K562 (cell line): ENCODE measurements at regions not wholly inside any gene's neighbourhood (a gene's known extent, or its start where the extent isn't known, plus 50 kb on each side); places are given as distances from the start of the nearest gene placed in this dataset.

ENCODE experiments used
- ATAC-seq: fragments of 200-7000 bp; cut with Tn5 transposase; 3 replicates; pipeline ENCODE4 v1.9.1; 2020; ENCODE audit warnings: moderate library complexity
- BruUV-seq: library from RNA; stranded (reverse); fragments of 400-500 nt; replicated peaks from 2 replicates; lab custom pipeline; 2021; lab: Mats Ljungman, UMichigan
- CTCF ChIA-PET: fragments of 300-600 bp; formaldehyde crosslinking; extraction: SDS; loops from one replicate; lab custom pipeline; 2021; ENCODE audit warnings: low intra/inter-chr PET ratio; lab: Yijun Ruan, JAX
- POLR2A ChIA-PET: fragments of 300-600, 350-650 bp; sonication (Branson Sonifier 250); formaldehyde crosslinking; extraction: SDS; loops from one replicate; lab custom pipeline; 2021; ENCODE audit warnings: antibody characterized with exemption, inconsistent platforms; lab: Yijun Ruan, JAX
- DNase-seq, 4 experiments: peaks; one replicate each; pipeline versions ENCODE4 v3.0.0 to v3.0.0-alpha.2; 2011 to 2018; ENCODE audit warnings: low spot score in 3 of 4, mixed read lengths in 3 of 4; ENCODE audit errors: extremely low read depth in 1 of 4
- FAIRE-seq: peaks from 2 replicates; lab custom pipeline; 2011; peaks lifted over from hg19 to GRCh38; lab: Jason Lieb, UNC
- H2AFZ ChIP-seq: 2 replicates; pipeline ENCODE4 v1.6.0; 2011; ENCODE audit warnings: low read depth, low read length, control low read depth, inconsistent platforms
- H3K27ac ChIP-seq: fragments of 200-600 bp; 3 replicates; pipeline ENCODE4 v1.8.0; 2011; ENCODE audit warnings: low read depth, mild to moderate bottlenecking, control low read depth, inconsistent platforms, low read length, moderate library complexity, mixed read lengths; ENCODE audit errors: extremely low read depth
- H3K27me3 ChIP-seq, 2 experiments: fragments of 300-600 bp in 1 of 2; 2 replicates in 1 of 2; 3 replicates in 1 of 2; pipeline versions ENCODE4 v1.6.0 to v1.8.0; 2011; ENCODE audit warnings: inconsistent platforms in 2 of 2, low read length in 2 of 2, mild to moderate bottlenecking in 1 of 2, mixed read lengths in 1 of 2, moderate library complexity in 1 of 2; ENCODE audit not compliant: control insufficient read depth in 2 of 2, insufficient read depth in 2 of 2
- H3K36me3 ChIP-seq: fragments of 300-600 bp; 3 replicates; pipeline ENCODE4 v1.8.0; 2011; ENCODE audit warnings: mild to moderate bottlenecking, low read length, inconsistent platforms; ENCODE audit not compliant: control insufficient read depth, insufficient read depth
- H3K4me1 ChIP-seq, 2 experiments: fragments of 200-600 bp in 1 of 2; replicated peaks in 1 of 2; 2 replicates in 1 of 2; 3 replicates in 1 of 2; pipeline versions ENCODE4 v1.5.1 to v1.8.0; 2011; ENCODE audit warnings: inconsistent platforms in 2 of 2, low read length in 2 of 2, mild to moderate bottlenecking in 1 of 2, mixed read lengths in 1 of 2, moderate library complexity in 1 of 2; ENCODE audit not compliant: control insufficient read depth in 2 of 2, insufficient read depth in 2 of 2
- H3K4me2 ChIP-seq: 2 replicates; pipeline ENCODE4 v1.6.1; 2011; ENCODE audit warnings: low read length, control low read depth, inconsistent platforms, mixed read lengths; ENCODE audit not compliant: insufficient read depth
- H3K4me3 ChIP-seq: fragments of 200-600 bp; sonication (generic), shearing (Covaris generic); 2 replicates; pipeline ENCODE4 v1.5.1; 2016; ENCODE audit warnings: control low read depth, inconsistent platforms
- H3K79me2 ChIP-seq: fragments of 200-600 bp; 3 replicates; pipeline ENCODE4 v1.8.0; 2011; ENCODE audit warnings: low read length, inconsistent platforms; ENCODE audit not compliant: control insufficient read depth, insufficient read depth
- H3K9ac ChIP-seq, 2 experiments: 2 replicates each; pipeline versions ENCODE4 v1.6.0 to v1.6.1; 2011; ENCODE audit warnings: low read depth in 2 of 2, low read length in 2 of 2, control low read depth in 1 of 2, inconsistent platforms in 1 of 2, mild to moderate bottlenecking in 1 of 2, mixed read lengths in 1 of 2; ENCODE audit not compliant: insufficient read depth in 1 of 2
- H3K9me1 ChIP-seq: one replicate; pipeline ENCODE4 v1.6.0; 2011; ENCODE audit warnings: inconsistent platforms, mild to moderate bottlenecking, low read length, moderate library complexity; ENCODE audit not compliant: control insufficient read depth, insufficient read depth
- H3K9me3 ChIP-seq: replicated peaks from 2 replicates; pipeline ENCODE4 v1.5.1; 2011; ENCODE audit warnings: low read depth, low read length, inconsistent platforms; ENCODE audit not compliant: control insufficient read depth, insufficient read depth
- H4K20me1 ChIP-seq: replicated peaks from 2 replicates; pipeline ENCODE4 v1.6.1; 2011; ENCODE audit warnings: low read length, inconsistent platforms, mixed read lengths; ENCODE audit not compliant: control insufficient read depth, insufficient read depth
- ARNT ChIP-seq, 2 experiments: fragments of 450-650 bp; IDR thresholded peaks; 2 replicates each; pipeline ENCODE4 v1.6.1; 2016; ENCODE audit warnings: mild to moderate bottlenecking in 1 of 2
- CCAR2 ChIP-seq: fragments of 200-400 bp; formaldehyde crosslinking; IDR thresholded peaks from 2 replicates; pipeline ENCODE4 v1.6.1; 2017; ENCODE audit warnings: mild to moderate bottlenecking, low read depth, low read length
- FOXA1 ChIP-seq: fragments of 450-650 bp; IDR thresholded peaks from 2 replicates; pipeline ENCODE4 v1.6.1; 2016; ENCODE audit warnings: mild to moderate bottlenecking, borderline replicate concordance
- HDAC3 ChIP-seq: fragments of 450-650 bp; IDR thresholded peaks from 2 replicates; pipeline ENCODE4 v1.6.1; 2018; ENCODE audit warnings: borderline replicate concordance, mild to moderate bottlenecking, moderate library complexity; ENCODE audit not compliant: partially characterized antibody
- NR4A1 ChIP-seq, 2 experiments: fragments of 250-450 bp in 1 of 2; fragments of 450-650 bp in 1 of 2; sonication (Bioruptor Pico) in 1 of 2; IDR thresholded peaks; 2 replicates each; pipeline versions ENCODE4 v1.4.0 to v1.6.1; 2016 to 2020; ENCODE audit warnings: mild to moderate bottlenecking in 2 of 2, missing compliant biosample characterization in 1 of 2, missing genetic modification characterization in 1 of 2, moderate library complexity in 1 of 2
- RBM14 ChIP-seq: fragments of 200-400 bp; formaldehyde crosslinking; IDR thresholded peaks from 2 replicates; pipeline ENCODE4 v1.6.1; 2018; ENCODE audit warnings: low read depth, mild to moderate bottlenecking, low read length, moderate library complexity, borderline replicate concordance; ENCODE audit not compliant: insufficient read depth
- SOX6 ChIP-seq: fragments of 450-650 bp; IDR thresholded peaks from 2 replicates; pipeline ENCODE4 v1.6.1; 2014; ENCODE audit warnings: mild to moderate bottlenecking
- ZBTB7A ChIP-seq: IDR thresholded peaks from 2 replicates; pipeline ENCODE4 v1.6.1; 2011; ENCODE audit warnings: low read depth, mild to moderate bottlenecking, low read length, moderate library complexity, borderline replicate concordance; ENCODE audit not compliant: control insufficient read depth
- ZNF324 ChIP-seq: fragments of 250-450 bp; sonication (Bioruptor Pico); IDR thresholded peaks from 2 replicates; pipeline ENCODE4 v1.4.0; 2020; ENCODE audit warnings: mild to moderate bottlenecking
- ZNF395 ChIP-seq: fragments of 200-800 bp; sonication (Bioruptor generic); IDR thresholded peaks from 2 replicates; pipeline ENCODE4 v1.6.1; 2017; ENCODE audit warnings: missing genetic modification characterization, missing compliant biosample characterization
- ZNF699 ChIP-seq: fragments of 250-450 bp; sonication (Bioruptor Pico); IDR thresholded peaks from 2 replicates; pipeline ENCODE4 v1.8.0; 2021; ENCODE audit warnings: mild to moderate bottlenecking, moderate library complexity; ENCODE audit not compliant: insufficient replicate concordance
- ZNF740 ChIP-seq, 3 experiments: fragments of 200-800 bp in 1 of 3; sonication (Bioruptor generic) in 1 of 3; sonication (generic) in 1 of 3; formaldehyde crosslinking in 1 of 3; IDR thresholded peaks; 2 replicates each; pipeline versions ENCODE4 v1.6.1 to v1.8.0; 2016 to 2022; ENCODE audit warnings: mild to moderate bottlenecking in 2 of 3, missing compliant biosample characterization in 2 of 3, missing genetic modification characterization in 2 of 3, missing genetic modification reagents in 1 of 3
- WGBS: fragments of 100-300 bp; shearing (Covaris generic); methylation state at CpG from one replicate; pipeline ENCODE4 v1.1.6; 2016; ENCODE audit warnings: low coverage, mixed read lengths; ENCODE audit not compliant: insufficient coverage; ENCODE audit errors: missing lambda C conversion rate; 5-methylcytosine and 5-hydroxymethylcytosine counted together
- in situ Hi-C: fragments of 300-500 bp; cut with MboI; formaldehyde crosslinking; loops from 4 replicates; pipeline ENCODE4 v1.15.0; 2018; ENCODE audit warnings: inconsistent platforms, mixed read lengths
- intact Hi-C: fragments of 100-400 bp; cut with micrococcal nuclease; formaldehyde crosslinking; loops from 2 replicates; pipeline ENCODE4 v1.14.2; 2022

GRCh38 chr6:14873101-14873500 lies 372.8 kb upstream of the JARID2 start:
- no TSS peak for BruUV-seq
- Histone ChIP-seq H3K9me3 (no peaks in the 10 kb centered on the region), H3K27ac (no peak overlapping the region), H3K4me3 (no peak overlapping the region), H3K79me2 (no peaks in the 10 kb centered on the region), H3K9me1 (no peaks in the 10 kb centered on the region), H3K27me3 (no peaks in the 10 kb centered on the region), H4K20me1 (no peaks in the 10 kb centered on the region), H3K4me2 (no peak overlapping the region), H3K36me3 (no peaks in the 10 kb centered on the region), H3K9ac (no peak overlapping the region), H2AFZ (no peak overlapping the region), H3K4me1 (no peaks in the 10 kb centered on the region; a peak in 2 of 5 replicates)
- TF ChIP-seq RBM14 (no peak), CCAR2 (no peak), NR4A1 (CRISPR knock-in tag; IDR thresholded peaks at IDR 0.05) (no peak), NR4A1 (tag; IDR thresholded peaks at IDR 0.05) (no peak)
- DNase-seq (no peak), ATAC-seq (no peak), FAIRE-seq (no peak)
- in situ Hi-C loops: no loop called here
- POLR2A ChIA-PET: interaction anchor here (1.0 to 1.1 kb wide), 2 partner anchors 9 to 101 kb away, joined by 3 to 5 read pairs; no protein-coding TSS in a partner anchor
- CTCF ChIA-PET: no interaction called here
- intact Hi-C loops: no loop called here
- 36% methylated on average over 2 of the region's 2 CpGs for WGBS

- H3K79me2 ChIP-seq: no peaks in the 10 kb centered on the region
- no peaks in the 10 kb centered on the region for H4K20me1 ChIP-seq
- in situ Hi-C loops: no loop called here
- peak; percentile 33; the same call in 2 of the 3 replicates for ATAC-seq
- no peak overlapping the region for H2AFZ ChIP-seq
- H3K27me3 ChIP-seq: no peaks in the 10 kb centered on the region
- H3K36me3 ChIP-seq: no peaks in the 10 kb centered on the region
- H3K4me1 ChIP-seq: no peaks in the 10 kb centered on the region; a peak in 2 of 5 replicates
- BruUV-seq: no TSS peak
- 21% methylated on average over 3 of the region's 3 CpGs for WGBS
- POLR2A ChIA-PET: interaction anchor here (0.6 to 1.7 kb wide), 4 partner anchors 10 to 102 kb away, joined by 3 to 4 read pairs (median 3); no protein-coding TSS in a partner anchor
- H3K9me3 ChIP-seq: no peaks in the 10 kb centered on the region
- FAIRE-seq: no peak
- H3K4me2 ChIP-seq: no peak overlapping the region
- no peak overlapping the region for H3K9ac ChIP-seq
- no peak overlapping the region for H3K27ac ChIP-seq
- intact Hi-C loops: no loop called here
- CTCF ChIA-PET: no interaction called here
- no peak overlapping the region for H3K4me3 ChIP-seq
- no peaks in the 10 kb centered on the region for H3K9me1 ChIP-seq
- no peak for DNase-seq
- no peak for TF ChIP-seq ZNF740 (CRISPR knock-in tag; IDR thresholded peaks at IDR 0.05)
- TF ChIP-seq ZNF740 (tag; IDR thresholded peaks at IDR 0.05): no peak
- no peak for TF ChIP-seq ZBTB7A
- TF ChIP-seq ZNF395 (CRISPR knock-in tag): no peak
- no peak for TF ChIP-seq ZNF699
- TF ChIP-seq FOXA1: no peak
- no peak for TF ChIP-seq HDAC3
- TF ChIP-seq ARNT (IDR thresholded peaks at IDR 0.05): no peak
- no peak for TF ChIP-seq SOX6
- no peak for TF ChIP-seq ZNF324 (CRISPR knock-in tag)
Observed at GRCh38 chr6:14873781-14874441, 372.0 kb upstream of the JARID2 start.
